HepG2 (cell line): ENCODE measurements at regions not wholly inside any gene's neighbourhood (a gene's known extent, or its start where the extent isn't known, plus 50 kb on each side); places are given as distances from the start of the nearest gene placed in this dataset.

Experiments
- ATAC-seq: fragments of 200-7000 bp; cut with Tn5 transposase; 3 replicates; pipeline ENCODE4 v1.9.1; 2020; ENCODE audit warnings: mild to moderate bottlenecking, moderate library complexity
- BruUV-seq: library from RNA; stranded (reverse); fragments of 400-500 nt; replicated peaks from 2 replicates; lab custom pipeline; 2021; lab: Mats Ljungman, UMichigan
- CTCF ChIA-PET: fragments of 300-600 bp; formaldehyde crosslinking; extraction: SDS; loops from one replicate; lab custom pipeline; 2021; ENCODE audit warnings: low total read pairs, inconsistent platforms, low intra/inter-chr PET ratio; lab: Yijun Ruan, JAX
- POLR2A ChIA-PET: fragments of 350-600 bp; sonication (Branson Sonifier 250); formaldehyde crosslinking; loops from one replicate; lab custom pipeline; 2020; ENCODE audit warnings: antibody characterized with exemption, inconsistent platforms; lab: Yijun Ruan, JAX
- DNase-seq: peaks from one replicate; pipeline ENCODE4 v3.0.0-alpha.2; 2015; ENCODE audit warnings: low spot score
- FAIRE-seq: peaks from 3 replicates; lab custom pipeline; 2011; peaks lifted over from hg19 to GRCh38; lab: Jason Lieb, UNC
- H2AFZ ChIP-seq: one replicate; pipeline ENCODE4 v1.6.1; 2011; ENCODE audit warnings: low read length, inconsistent platforms
- H3K27ac ChIP-seq: fragments of 300-600 bp; 3 replicates; pipeline ENCODE4 v1.8.0; 2011; ENCODE audit warnings: mixed run types, mild to moderate bottlenecking, mixed read lengths, low read length, inconsistent platforms; ENCODE audit not compliant: insufficient read depth; ENCODE audit errors: extremely low read length
- H3K27me3 ChIP-seq, 2 experiments: fragments of 200-600 bp in 1 of 2; 2 replicates in 1 of 2; 3 replicates in 1 of 2; pipeline versions ENCODE4 v1.6.0 to v1.8.0; 2011; ENCODE audit warnings: low read length in 2 of 2, mild to moderate bottlenecking in 2 of 2, moderate library complexity in 2 of 2, inconsistent platforms in 1 of 2; ENCODE audit not compliant: insufficient read depth in 2 of 2, control insufficient read depth in 1 of 2
- H3K36me3 ChIP-seq, 2 experiments: fragments of 200-600 bp in 1 of 2; replicated peaks in 1 of 2; 2 replicates in 1 of 2; 3 replicates in 1 of 2; pipeline versions ENCODE4 v1.5.1 to v1.8.0; 2011; ENCODE audit warnings: low read length in 2 of 2, inconsistent platforms in 1 of 2; ENCODE audit not compliant: insufficient read depth in 2 of 2, control insufficient read depth in 1 of 2
- H3K4me1 ChIP-seq: 2 replicates; pipeline ENCODE4 v1.5.1; 2012; ENCODE audit warnings: low read length, inconsistent platforms; ENCODE audit not compliant: insufficient read depth
- H3K4me2 ChIP-seq: 2 replicates; pipeline ENCODE4 v1.6.0; 2011; ENCODE audit warnings: low read depth, low read length, inconsistent platforms
- H3K4me3 ChIP-seq, 3 experiments: fragments of 200-600 bp in 1 of 3; sonication (generic), shearing (Covaris generic) in 1 of 3; replicated peaks in 1 of 3; 2 replicates each; pipeline ENCODE4 v1.5.1; 2011 to 2016; ENCODE audit warnings: low read length in 3 of 3, inconsistent platforms in 2 of 3, low read depth in 2 of 3, mild to moderate bottlenecking in 2 of 3, control low read depth in 1 of 3, mixed read lengths in 1 of 3; ENCODE audit not compliant: insufficient read depth in 1 of 3
- H3K79me2 ChIP-seq: one replicate; pipeline ENCODE4 v1.6.1; 2011; ENCODE audit warnings: low read length, inconsistent platforms; ENCODE audit not compliant: insufficient read depth
- H3K9ac ChIP-seq: 2 replicates; pipeline ENCODE4 v1.6.0; 2011; ENCODE audit warnings: mild to moderate bottlenecking, low read depth, low read length, inconsistent platforms; ENCODE audit not compliant: insufficient read depth
- H3K9me3 ChIP-seq: 2 replicates; pipeline ENCODE4 v1.5.1; 2012; ENCODE audit warnings: mild to moderate bottlenecking, low read length
- H4K20me1 ChIP-seq: 2 replicates; pipeline ENCODE4 v1.6.0; 2011; ENCODE audit warnings: inconsistent platforms, mild to moderate bottlenecking, low read length, moderate library complexity; ENCODE audit not compliant: insufficient read depth
- AGO1 ChIP-seq: fragments of 200-400 bp; formaldehyde crosslinking; IDR thresholded peaks from 2 replicates; pipeline ENCODE4 v1.6.1; 2017; ENCODE audit warnings: mild to moderate bottlenecking, low read depth, low read length, moderate library complexity; ENCODE audit not compliant: poor library complexity, severe bottlenecking
- AKNA ChIP-seq: sonication (generic); formaldehyde crosslinking; IDR thresholded peaks from 2 replicates; pipeline ENCODE4 v1.4.0; 2020; ENCODE audit warnings: missing genetic modification reagents, borderline replicate concordance
- ARHGAP35 ChIP-seq: sonication (generic); formaldehyde crosslinking; IDR thresholded peaks from 2 replicates; pipeline ENCODE4 v1.9.0; 2022; ENCODE audit warnings: mild to moderate bottlenecking, inconsistent platforms, moderate library complexity, missing genetic modification reagents, borderline replicate concordance
- CCDC6 ChIP-seq: sonication (generic); formaldehyde crosslinking; IDR thresholded peaks from 2 replicates; pipeline ENCODE4 v1.8.1; 2022; ENCODE audit warnings: mild to moderate bottlenecking, missing genetic modification reagents, moderate library complexity
- MAF1 ChIP-seq: sonication (generic); formaldehyde crosslinking; IDR thresholded peaks from 2 replicates; pipeline ENCODE4 v1.5.0; 2020; ENCODE audit warnings: missing genetic modification reagents, borderline replicate concordance
- NR2C2 ChIP-seq: sonication (generic); formaldehyde crosslinking; IDR thresholded peaks from 2 replicates; pipeline ENCODE4 v1.4.0; 2020; ENCODE audit warnings: missing genetic modification reagents, mild to moderate bottlenecking, moderate library complexity, borderline replicate concordance
- POGZ ChIP-seq: sonication (generic); formaldehyde crosslinking; IDR thresholded peaks from 2 replicates; pipeline ENCODE4 v1.4.0; 2020; ENCODE audit warnings: mild to moderate bottlenecking, missing genetic modification reagents
- TAF1 ChIP-seq: sonication (generic); formaldehyde crosslinking; IDR thresholded peaks from 2 replicates; pipeline ENCODE4 v1.4.0; 2020; ENCODE audit warnings: missing genetic modification reagents
- TARDBP ChIP-seq: sonication (generic); formaldehyde crosslinking; IDR thresholded peaks from 2 replicates; pipeline ENCODE4 v1.8.0; 2022; ENCODE audit warnings: mild to moderate bottlenecking, missing genetic modification reagents
- TGIF2 ChIP-seq: IDR thresholded peaks from 2 replicates; pipeline ENCODE4 v1.6.1; 2016; ENCODE audit warnings: control low read depth, missing compliant biosample characterization
- WGBS: methylation state at CpG from one replicate; pipeline ENCODE4 v1.1.6; 2017; ENCODE audit warnings: low lambda C conversion rate; 5-methylcytosine and 5-hydroxymethylcytosine counted together
- in situ Hi-C: cut with HindIII; loops from 2 replicates; pipeline ENCODE4 v1.10.0; 2017; ENCODE audit warnings: low pct_unique_long_range_greater_than_20kb; ENCODE audit not compliant: extremely low pct_ligation_motif_present
- intact Hi-C: fragments of 100-400 bp; cut with micrococcal nuclease; formaldehyde crosslinking; loops from one replicate; pipeline ENCODE4 v1.10.0; 2022; ENCODE audit not compliant: unreplicated experiment

GRCh38 chr2:52918551-52918950 is 849.1 kb upstream of the CHAC2 start (continued):
- no peak for TF ChIP-seq AKNA (CRISPR knock-in tag)
- TF ChIP-seq POGZ (CRISPR knock-in tag) = no peak

DNA sequence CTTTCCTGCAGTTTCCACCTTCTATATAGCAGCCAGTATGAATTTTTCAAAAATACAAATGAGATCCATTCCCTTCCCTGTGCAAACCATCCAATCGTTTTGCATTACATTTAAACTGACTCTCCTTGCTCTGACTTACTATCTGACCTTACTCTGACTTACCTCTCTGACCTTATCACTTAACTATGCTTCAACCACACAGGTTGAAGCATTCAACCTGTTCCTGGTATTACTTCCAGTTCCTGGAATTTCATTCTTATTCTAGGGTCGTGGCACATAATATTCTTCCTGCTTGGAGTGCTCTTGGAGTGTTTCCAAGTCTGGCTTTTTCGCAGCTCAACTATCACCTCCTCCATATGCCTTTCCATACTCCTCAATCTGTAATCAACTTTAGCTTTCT is 850.6 kb upstream of the CHAC2 start:
- Histone ChIP-seq H3K4me3 (no peak overlapping the region), H4K20me1 (no peaks in the 10 kb centered on the region), H3K36me3 (no peaks in the 10 kb centered on the region), H3K4me1 (no peaks in the 10 kb centered on the region), H3K27me3 (no peaks in the 10 kb centered on the region), H3K9ac (no peak overlapping the region), H3K27ac (no peak overlapping the region), H3K79me2 (no peaks in the 10 kb centered on the region), H3K9me3 (peaks cover 38% of the 10 kb centered on the region), H2AFZ (no peak overlapping the region), H3K4me2 (no peak overlapping the region)
- ChIA-PET CTCF (no interaction called here), POLR2A (no interaction called here)
- WGBS = 0% methylated on average over 3 of the region's 3 CpGs
- in situ Hi-C loops = no loop called here
- no peak for TF ChIP-seq TARDBP (CRISPR knock-in tag)
- TF ChIP-seq CCDC6 = no peak
- no peak for TF ChIP-seq ARHGAP35 (CRISPR knock-in tag)
- TF ChIP-seq TGIF2 = no peak
- TF ChIP-seq TAF1 (CRISPR knock-in tag) = no peak
- no peak for TF ChIP-seq MAF1 (CRISPR knock-in tag)
- TF ChIP-seq NR2C2 (CRISPR knock-in tag) = no peak
- TF ChIP-seq AGO1 = no peak
- no peak for DNase-seq
- no TSS peak for BruUV-seq
- no peak for ATAC-seq
- intact Hi-C loops = no loop called here
- no peak for FAIRE-seq
